Suprapubic skin (tissue), 4 donors: ENCODE measurements at regions not wholly inside any gene's neighbourhood (a gene's known extent, or its start where the extent isn't known, plus 50 kb on each side); places are given as distances from the start of the nearest gene placed in this dataset.
"Not testable (repeated sequence)": the region's sequence is repeated elsewhere in the genome, so short reads cannot be mapped to it uniquely, and the experiment has no call there.

Source experiments
- DNase-seq, 2 donors: peaks; one replicate each; pipeline ENCODE4 v3.0.0-alpha.2; 2019; ENCODE audit warnings: low spot score in 2 of 2
- H3K27ac ChIP-seq: fragments of 200-600 bp; sonication (generic); one replicate; pipeline ENCODE4 v1.5.1; 2019
- H3K27me3 ChIP-seq: fragments of 200-600 bp; sonication (generic); one replicate; pipeline ENCODE4 v1.5.1; 2019
- H3K36me3 ChIP-seq: fragments of 200-600 bp; sonication (generic); one replicate; pipeline ENCODE4 v1.5.1; 2019
- H3K4me1 ChIP-seq: fragments of 200-600 bp; sonication (generic); one replicate; pipeline ENCODE4 v1.5.1; 2019
- H3K4me3 ChIP-seq: fragments of 200-600 bp; sonication (generic); one replicate; pipeline ENCODE4 v1.5.1; 2019; ENCODE audit warnings: mild to moderate bottlenecking
- H3K9me3 ChIP-seq: fragments of 200-600 bp; sonication (generic); one replicate; pipeline ENCODE4 v1.5.1; 2019
- CTCF ChIP-seq, 2 donors: fragments of 200-600 bp in 1 of 2; fragments of 450-650 bp in 1 of 2; sonication (generic) in 1 of 2; IDR thresholded peaks; one replicate each; pipeline ENCODE4 v1.5.1; 2016 to 2019; ENCODE audit warnings: antibody characterized with exemption in 2 of 2, mild to moderate bottlenecking in 1 of 2, moderate library complexity in 1 of 2
- EP300 ChIP-seq: sonication (generic); formaldehyde crosslinking; IDR thresholded peaks from one replicate; pipeline ENCODE4 v1.6.1; 2017; ENCODE audit warnings: antibody characterized with exemption
- POLR2A ChIP-seq, 2 donors: fragments of 450-650 bp; IDR thresholded peaks; one replicate each; pipeline ENCODE4 v1.6.1; 2017; ENCODE audit warnings: antibody characterized with exemption in 2 of 2, mild to moderate bottlenecking in 2 of 2, moderate library complexity in 2 of 2
- POLR2AphosphoS5 ChIP-seq, 3 donors: sonication (generic); formaldehyde crosslinking; IDR thresholded peaks; one replicate each; pipeline ENCODE4 v1.6.1; 2017; ENCODE audit warnings: antibody characterized with exemption in 3 of 3
- WGBS: methylation state at CpG from one replicate; pipeline ENCODE4 v1.1.5; 2018; 5-methylcytosine and 5-hydroxymethylcytosine counted together

GRCh38 chrY:9257255-9257654 is 80.0 kb upstream of the TSPY4 start:
- no peaks in the 10 kb centered on the region for H3K36me3 ChIP-seq
- no peak overlapping the region for H3K4me3 ChIP-seq
- TF ChIP-seq EP300 (no peak), POLR2AphosphoS5 (IDR thresholded peaks at IDR 0.05) (no peak), CTCF (IDR thresholded peaks at IDR 0.05) (no peak), POLR2A (IDR thresholded peaks at IDR 0.05) (no peak)
- H3K27me3 ChIP-seq = no peaks in the 10 kb centered on the region
- no peaks in the 10 kb centered on the region for H3K9me3 ChIP-seq
- no peaks in the 10 kb centered on the region for H3K4me1 ChIP-seq
- no peak overlapping the region for H3K27ac ChIP-seq
- WGBS = no CpG with 5 or more reads among the region's 2 CpGs
- DNase-seq = no peak

DNA sequence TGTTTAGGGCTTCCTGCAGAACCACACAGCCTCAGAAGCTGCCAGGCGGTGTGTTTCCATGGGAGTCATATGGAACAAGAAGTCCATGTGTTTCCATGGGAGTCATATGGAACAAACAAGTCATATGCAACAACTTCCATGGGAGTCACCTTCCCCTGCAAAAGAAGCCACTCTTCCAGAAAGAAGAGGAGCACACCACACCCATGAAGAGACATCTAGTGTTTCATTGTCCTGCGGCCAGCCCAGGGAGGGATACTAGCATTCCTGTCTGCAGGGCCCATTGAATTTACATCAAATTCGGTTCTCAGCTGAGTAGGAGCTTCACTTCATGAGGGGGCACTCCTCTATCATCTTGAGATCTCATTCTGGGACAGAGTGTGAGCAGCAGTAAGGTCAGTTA is 79.5 kb upstream of the TSPY4 start:
- Histone ChIP-seq H3K4me1 (no peaks in the 10 kb centered on the region), H3K4me3 (no peak overlapping the region), H3K27me3 (no peaks in the 10 kb centered on the region), H3K27ac (no peak overlapping the region), H3K36me3 (no peaks in the 10 kb centered on the region), H3K9me3 (no peaks in the 10 kb centered on the region)
- no peak for DNase-seq
- no CpG with 5 or more reads among the region's 3 CpGs for WGBS
- TF ChIP-seq POLR2AphosphoS5 (IDR thresholded peaks at IDR 0.05) (no peak), CTCF (IDR thresholded peaks at IDR 0.05) (no peak), EP300 (no peak), POLR2A (IDR thresholded peaks at IDR 0.05) (no peak)

GRCh38 chrY:9259368-9259767 is 77.9 kb upstream of the TSPY4 start:
- TF ChIP-seq POLR2A (IDR thresholded peaks at IDR 0.05) = no peak
- no peak for TF ChIP-seq POLR2AphosphoS5 (IDR thresholded peaks at IDR 0.05)
- no peak for TF ChIP-seq CTCF (IDR thresholded peaks at IDR 0.05)
- TF ChIP-seq EP300 = no peak
- H3K9me3 ChIP-seq = no peaks in the 10 kb centered on the region
- H3K27me3 ChIP-seq = no peaks in the 10 kb centered on the region
- no CpG with 5 or more reads among the region's 1 CpG for WGBS
- no peaks in the 10 kb centered on the region for H3K36me3 ChIP-seq
- no peak overlapping the region for H3K4me3 ChIP-seq
- H3K4me1 ChIP-seq = no peaks in the 10 kb centered on the region
- no peak overlapping the region for H3K27ac ChIP-seq
- no peak for DNase-seq

- Histone ChIP-seq H3K4me3 (no peak overlapping the region), H3K9me3 (no peaks in the 10 kb centered on the region), H3K27me3 (no peaks in the 10 kb centered on the region), H3K36me3 (no peaks in the 10 kb centered on the region), H3K27ac (no peak overlapping the region), H3K4me1 (no peaks in the 10 kb centered on the region)
- DNase-seq = no peak
- no CpG with 5 or more reads among the region's 4 CpGs for WGBS
- TF ChIP-seq EP300 = no peak
These were observed 76.8 kb upstream of the TSPY4 start for GRCh38 chrY:9260426-9260825.

- no CpG with 5 or more reads among the region's 3 CpGs for WGBS
- Histone ChIP-seq H3K9me3 (no peaks in the 10 kb centered on the region), H3K4me3 (no peak overlapping the region), H3K4me1 (no peaks in the 10 kb centered on the region), H3K27ac (no peak overlapping the region), H3K36me3 (no peaks in the 10 kb centered on the region), H3K27me3 (no peaks in the 10 kb centered on the region)
- DNase-seq = no peak
- TF ChIP-seq CTCF (IDR thresholded peaks at IDR 0.05) (no peak), POLR2AphosphoS5 (IDR thresholded peaks at IDR 0.05) (no peak), POLR2A (IDR thresholded peaks at IDR 0.05) (no peak), EP300 (no peak)
These were observed 71.7 kb upstream of the TSPY4 start for GRCh38 chrY:9265551-9265950.

- H3K4me1 ChIP-seq, DNase-seq: not testable (repeated sequence)
- no CpG with 5 or more reads among the region's 3 CpGs for WGBS
These were observed 66.9 kb upstream of the TSPY4 start for GRCh38 chrY:9270351-9270750.

GRCh38 chrY:9272847-9273246 is 64.4 kb upstream of the TSPY4 start:
- not testable (repeated sequence) for H3K27me3 ChIP-seq, H3K4me1 ChIP-seq, H3K4me3 ChIP-seq, H3K9me3 ChIP-seq, DNase-seq, H3K36me3 ChIP-seq, H3K27ac ChIP-seq
- no CpG with 5 or more reads among the region's 6 CpGs for WGBS

More at GRCh38 chrY:9270351-9270750, 66.9 kb upstream of the TSPY4 start:
- H3K27me3 ChIP-seq, H3K9me3 ChIP-seq, H3K36me3 ChIP-seq, H3K4me3 ChIP-seq, H3K27ac ChIP-seq: not testable (repeated sequence)

GRCh38 chrY:9278842-9279241 is 58.4 kb upstream of the TSPY4 start:
- not testable (repeated sequence) for H3K27ac ChIP-seq, H3K4me1 ChIP-seq, H3K4me3 ChIP-seq, H3K36me3 ChIP-seq, H3K27me3 ChIP-seq, DNase-seq, H3K9me3 ChIP-seq
- WGBS = no CpG with 5 or more reads among the region's 7 CpGs
